ENCODE measurements at regions not wholly inside any gene's neighbourhood (a gene's known extent, or its start where the extent isn't known, plus 50 kb on each side); places are given as distances from the start of the nearest gene placed in this dataset.

GRCh38 chrX:45740291-45740690, 539.6 kb upstream of the DIPK2B start:
- Histone ChIP-seq H3K4me2 (ENCODE audit: insufficient read depth, low read length) (no peak overlapping the region), H3K9ac (ENCODE audit: insufficient read depth in 1 of 2, low read depth in 2 of 2, low read length in 2 of 2) (no peak overlapping the region), H3K4me1 (replicated peaks in 1 of 2; ENCODE audit: control insufficient read depth in 2 of 2, insufficient read depth in 2 of 2, low read length in 2 of 2) (no peaks in the 10 kb centered on the region), H3K4me3 (no peak overlapping the region), H2AFZ (ENCODE audit: low read depth, low read length) (no peak overlapping the region), H3K36me3 (ENCODE audit: control insufficient read depth, insufficient read depth, low read length) (no peaks in the 10 kb centered on the region), H4K20me1 (replicated peaks; ENCODE audit: control insufficient read depth, insufficient read depth, low read length) (no peaks in the 10 kb centered on the region), H3K9me1 (ENCODE audit: control insufficient read depth, insufficient read depth, low read length) (no peaks in the 10 kb centered on the region), H3K27ac (ENCODE audit: extremely low read depth, low read depth, low read length) (no peak overlapping the region), H3K9me3 (replicated peaks; ENCODE audit: control insufficient read depth, insufficient read depth, low read depth, low read length) (no peaks in the 10 kb centered on the region), H3K79me2 (ENCODE audit: control insufficient read depth, insufficient read depth, low read length) (no peaks in the 10 kb centered on the region), H3K27me3 (ENCODE audit: control insufficient read depth in 2 of 2, insufficient read depth in 2 of 2, low read length in 2 of 2) (no peaks in the 10 kb centered on the region)
- WGBS (ENCODE audit: insufficient coverage, low coverage, missing lambda C conversion rate), result 0% methylated on average over 2 of the region's 3 CpGs
- CTCF ChIA-PET (ENCODE audit: low intra/inter-chr PET ratio), result no interaction called here
- in situ Hi-C loops (cut with MboI), result no loop called here
- BruUV-seq (replicated peaks), result no TSS peak
- no peak for ATAC-seq
- FAIRE-seq, result no peak
- POLR2A ChIA-PET, result no interaction called here
- intact Hi-C loops (cut with micrococcal nuclease), result no loop called here
- TF ChIP-seq EHMT2 (IDR thresholded peaks at IDR 0.05) (no peak), SMAD3 (CRISPR knock-in tag; conservative IDR thresholded peaks at IDR 0.05) (no peak), ZNF511 (CRISPR knock-in tag; IDR thresholded peaks at IDR 0.05) (no peak), KHSRP (IDR thresholded peaks at IDR 0.05) (no peak), FOXA1 (IDR thresholded peaks at IDR 0.05; ENCODE audit: borderline replicate concordance) (no peak), TARDBP (IDR thresholded peaks at IDR 0.05) (no peak), CC2D1A (IDR thresholded peaks at IDR 0.05) (no peak), ZNF134 (CRISPR knock-in tag; conservative IDR thresholded peaks at IDR 0.05) (no peak), POLR2G (IDR thresholded peaks at IDR 0.05; ENCODE audit: low read depth, low read length) (no peak), ZNF586 (CRISPR knock-in tag; conservative IDR thresholded peaks at IDR 0.05) (no peak), ARID3B (CRISPR knock-in tag; IDR thresholded peaks at IDR 0.05; ENCODE audit: borderline replicate concordance) (no peak), MXI1 (IDR thresholded peaks at IDR 0.05; ENCODE audit: low read depth, low read length) (no peak), HINFP (tag; conservative IDR thresholded peaks at IDR 0.05; ENCODE audit: low read depth) (no peak), USF1 (CRISPR knock-in tag; IDR thresholded peaks at IDR 0.05) (no peak), TEAD1 (CRISPR knock-in tag; IDR thresholded peaks at IDR 0.05) (no peak), ZNF507 (tag; conservative IDR thresholded peaks at IDR 0.05) (no peak), ZKSCAN3 (CRISPR knock-in tag; IDR thresholded peaks at IDR 0.05) (no peak), ZZZ3 (IDR thresholded peaks at IDR 0.05) (no peak)
- no peak for DNase-seq (ENCODE audit: extremely low read depth in 1 of 4, low spot score in 3 of 4)
